Subcutaneous abdominal adipose tissue (tissue), 5 donors: ENCODE measurements at regions not wholly inside any gene's neighbourhood (a gene's known extent, or its start where the extent isn't known, plus 50 kb on each side); places are given as distances from the start of the nearest gene placed in this dataset.

ENCODE experiments used
- H3K27ac ChIP-seq: one replicate; pipeline ENCODE4 v1.7.0; 2013; ENCODE audit warnings: low read depth, mild to moderate bottlenecking, inconsistent platforms, low read length, moderate library complexity
- H3K27me3 ChIP-seq, 5 donors: one replicate each; pipeline ENCODE4 v1.7.0; 2013; ENCODE audit warnings: low read length in 5 of 5, inconsistent platforms in 1 of 5; ENCODE audit not compliant: control insufficient read depth in 5 of 5, insufficient read depth in 4 of 5
- H3K36me3 ChIP-seq, 5 donors: one replicate each; pipeline ENCODE4 v1.7.0; 2013; ENCODE audit warnings: low read length in 5 of 5; ENCODE audit not compliant: control insufficient read depth in 5 of 5, insufficient read depth in 5 of 5
- H3K4me1 ChIP-seq, 5 donors: one replicate each; pipeline ENCODE4 v1.7.0; 2013; ENCODE audit warnings: low read length in 5 of 5, mild to moderate bottlenecking in 3 of 5, moderate library complexity in 1 of 5; ENCODE audit not compliant: control insufficient read depth in 5 of 5, insufficient read depth in 5 of 5
- H3K4me3 ChIP-seq, 5 donors: one replicate each; pipeline ENCODE4 v1.7.0; 2013; ENCODE audit warnings: low read length in 5 of 5, low read depth in 1 of 5
- H3K9ac ChIP-seq, 5 donors: one replicate each; pipeline ENCODE4 v1.7.0; 2013; ENCODE audit warnings: low read length in 5 of 5, mild to moderate bottlenecking in 4 of 5, moderate library complexity in 3 of 5
- H3K9me3 ChIP-seq, 5 donors: one replicate each; pipeline ENCODE4 v1.7.0; 2013; ENCODE audit warnings: low read length in 5 of 5; ENCODE audit not compliant: control insufficient read depth in 5 of 5
- donor health status: healthy.
- donor health status: healthy.
- donor health status: healthy.
- donor health status: healthy.
- donor health status: healthy.

- H3K36me3 ChIP-seq: no peaks in the 10 kb centered on the region
- H3K27me3 ChIP-seq: peaks cover 0 to 9% (median 3%) of the 10 kb centered on the region in 5 donors
- no peak overlapping the region for H3K4me3 ChIP-seq
- no peak overlapping the region for H3K9ac ChIP-seq
- H3K27ac ChIP-seq: no peak overlapping the region
- H3K9me3 ChIP-seq: peaks cover 0 to 11% (median 0%) of the 10 kb centered on the region in 5 donors
- H3K4me1 ChIP-seq: no peaks in the 10 kb centered on the region
Observed at GRCh38 chrX:16278927-16279326, 111.6 kb downstream of the MAGEB17 start.

GRCh38 chrX:16282209-16282608 lies 114.9 kb downstream of the MAGEB17 start:
- H3K9ac ChIP-seq: no peak overlapping the region
- peaks cover 0 to 2% (median 0%) of the 10 kb centered on the region in 5 donors for H3K9me3 ChIP-seq
- H3K27me3 ChIP-seq: peaks cover 0 to 9% (median 3%) of the 10 kb centered on the region in 5 donors
- H3K36me3 ChIP-seq: no peaks in the 10 kb centered on the region
- no peak overlapping the region for H3K27ac ChIP-seq
- H3K4me1 ChIP-seq: no peaks in the 10 kb centered on the region
- no peak overlapping the region for H3K4me3 ChIP-seq

- Histone ChIP-seq H3K9me3 (no peaks in the 10 kb centered on the region), H3K27me3 (peaks cover 0 to 6% (median 3%) of the 10 kb centered on the region in 5 donors), H3K4me1 (no peaks in the 10 kb centered on the region), H3K4me3 (no peak overlapping the region), H3K36me3 (no peaks in the 10 kb centered on the region), H3K27ac (no peak overlapping the region), H3K9ac (no peak overlapping the region)
Observed at GRCh38 chrX:16284842-16285241, 117.6 kb downstream of the MAGEB17 start.

- no peaks in the 10 kb centered on the region for H3K4me1 ChIP-seq
- H3K9ac ChIP-seq: no peak overlapping the region
- H3K9me3 ChIP-seq: no peaks in the 10 kb centered on the region
- H3K27ac ChIP-seq: no peak overlapping the region
- H3K27me3 ChIP-seq: peaks cover 0 to 6% (median 3%) of the 10 kb centered on the region in 5 donors
- no peak overlapping the region for H3K4me3 ChIP-seq
- H3K36me3 ChIP-seq: no peaks in the 10 kb centered on the region
Observed at GRCh38 chrX:16290997-16291396, 123.7 kb downstream of the MAGEB17 start.

- H3K9me3 ChIP-seq: peaks cover 0 to 2% (median 0%) of the 10 kb centered on the region in 5 donors
- H3K4me1 ChIP-seq: no peaks in the 10 kb centered on the region
- H3K36me3 ChIP-seq: no peaks in the 10 kb centered on the region
- H3K27ac ChIP-seq: no peak overlapping the region
- H3K9ac ChIP-seq: no peak overlapping the region
- no peak overlapping the region for H3K4me3 ChIP-seq
- H3K27me3 ChIP-seq: peaks cover 0 to 7% (median 3%) of the 10 kb centered on the region in 5 donors
Observed at GRCh38 chrX:16300831-16301230, 133.6 kb downstream of the MAGEB17 start.

GRCh38 chrX:16304751-16305150 lies 137.5 kb downstream of the MAGEB17 start:
- no peak overlapping the region for H3K9ac ChIP-seq
- H3K36me3 ChIP-seq: no peaks in the 10 kb centered on the region
- H3K4me1 ChIP-seq: no peaks in the 10 kb centered on the region
- no peak overlapping the region for H3K27ac ChIP-seq
- H3K4me3 ChIP-seq: no peak overlapping the region
- peaks cover 0 to 10% (median 3%) of the 10 kb centered on the region in 5 donors for H3K27me3 ChIP-seq
- peaks cover 0 to 5% (median 2%) of the 10 kb centered on the region in 5 donors for H3K9me3 ChIP-seq

GRCh38 chrX:16305187-16305586 lies 137.9 kb downstream of the MAGEB17 start:
- Histone ChIP-seq H3K36me3 (no peaks in the 10 kb centered on the region), H3K27ac (no peak overlapping the region), H3K4me1 (no peaks in the 10 kb centered on the region), H3K27me3 (peaks cover 0 to 13% (median 3%) of the 10 kb centered on the region in 5 donors), H3K4me3 (no peak overlapping the region), H3K9ac (no peak overlapping the region), H3K9me3 (peaks cover 0 to 5% (median 2%) of the 10 kb centered on the region in 5 donors)

GRCh38 chrX:16307950-16308349 lies 140.7 kb downstream of the MAGEB17 start:
- Histone ChIP-seq H3K27me3 (peaks cover 0 to 6% (median 3%) of the 10 kb centered on the region in 5 donors), H3K9ac (no peak overlapping the region), H3K4me3 (no peak overlapping the region), H3K36me3 (no peaks in the 10 kb centered on the region), H3K27ac (no peak overlapping the region), H3K9me3 (peaks cover 0 to 5% (median under 1%) of the 10 kb centered on the region in 5 donors), H3K4me1 (no peaks in the 10 kb centered on the region)

GRCh38 chrX:16308773-16309172 lies 141.5 kb downstream of the MAGEB17 start:
- Histone ChIP-seq H3K9me3 (peaks cover 0 to 5% (median 0%) of the 10 kb centered on the region in 5 donors), H3K4me3 (no peak overlapping the region), H3K27ac (no peak overlapping the region), H3K9ac (no peak overlapping the region), H3K4me1 (no peaks in the 10 kb centered on the region), H3K36me3 (no peaks in the 10 kb centered on the region), H3K27me3 (peaks cover 0 to 6% (median 3%) of the 10 kb centered on the region in 5 donors)

GRCh38 chrX:16310326-16310725 lies 143.0 kb downstream of the MAGEB17 start:
- H3K27ac ChIP-seq: no peak overlapping the region
- H3K9ac ChIP-seq: no peak overlapping the region
- H3K9me3 ChIP-seq: peaks cover 0 to 5% (median 0%) of the 10 kb centered on the region in 5 donors
- H3K27me3 ChIP-seq: peaks cover 0 to 6% (median 0%) of the 10 kb centered on the region in 5 donors
- no peak overlapping the region for H3K4me3 ChIP-seq
- H3K36me3 ChIP-seq: no peaks in the 10 kb centered on the region
- no peaks in the 10 kb centered on the region for H3K4me1 ChIP-seq
